ENCODE measurements at regions not wholly inside any gene's neighbourhood (a gene's known extent, or its start where the extent isn't known, plus 50 kb on each side); places are given as distances from the start of the nearest gene placed in this dataset.

- DNase-seq (ENCODE audit: low read depth) = peak; percentile 25
Measured at GRCh38 chr3:167958141-167958540, 137.6 kb downstream of the GOLIM4 start.

GRCh38 chr3:167952969-167953368 lies 142.8 kb downstream of the GOLIM4 start:
- no peak for DNase-seq (ENCODE audit: low read depth)

GRCh38 chr3:167950212-167950611 lies 145.5 kb downstream of the GOLIM4 start:
- no peak for DNase-seq (ENCODE audit: low read depth)

GRCh38 chr3:167941234-167941995 lies 154.3 kb downstream of the GOLIM4 start:
- peak; percentile 37 for DNase-seq (ENCODE audit: low read depth)

- DNase-seq (ENCODE audit: low read depth) = no peak
Measured at GRCh38 chr3:167940241-167940640, 155.5 kb downstream of the GOLIM4 start.

- no peak for DNase-seq (ENCODE audit: low read depth)
Measured at GRCh38 chr3:167938516-167938915, 157.2 kb downstream of the GOLIM4 start.

- DNase-seq (ENCODE audit: low read depth) = no peak
Measured at GRCh38 chr3:167936019-167936418, 159.7 kb downstream of the GOLIM4 start.

GRCh38 chr3:167930453-167930852 lies 165.3 kb downstream of the GOLIM4 start:
- no peak for DNase-seq (ENCODE audit: low read depth)

- DNase-seq (ENCODE audit: low read depth) = no peak
Measured at GRCh38 chr3:167929968-167930367, 165.8 kb downstream of the GOLIM4 start.

GRCh38 chr3:167928381-167928780 lies 167.3 kb downstream of the GOLIM4 start:
- DNase-seq (ENCODE audit: low read depth) = no peak

- no peak for DNase-seq (ENCODE audit: low read depth)
Measured at GRCh38 chr3:167920747-167921146, 175.0 kb downstream of the GOLIM4 start.

GRCh38 chr3:167919590-167919989 lies 176.1 kb downstream of the GOLIM4 start:
- no peak for DNase-seq (ENCODE audit: low read depth)

- no peak for DNase-seq (ENCODE audit: low read depth)
Measured at GRCh38 chr3:167918686-167919085, 177.0 kb downstream of the GOLIM4 start.

- no peak for DNase-seq (ENCODE audit: low read depth)
Measured at GRCh38 chr3:167918008-167918596, 177.6 kb downstream of the GOLIM4 start.

- DNase-seq (ENCODE audit: low read depth) = peak; percentile 43
Measured at GRCh38 chr3:167913219-167913835, 177.8 kb downstream of the SERPINI1 start.

- DNase-seq (ENCODE audit: low read depth) = no peak
Measured at GRCh38 chr3:167909952-167910351, 174.4 kb downstream of the SERPINI1 start.

- DNase-seq (ENCODE audit: low read depth) = no peak
Measured at GRCh38 chr3:167909504-167909896, 174.0 kb downstream of the SERPINI1 start.

- DNase-seq (ENCODE audit: low read depth) = no peak
Measured at GRCh38 chr3:167908746-167909503, 173.4 kb downstream of the SERPINI1 start.

- DNase-seq (ENCODE audit: low read depth) = no peak
Measured at GRCh38 chr3:167908221-167908620, 172.7 kb downstream of the SERPINI1 start.

GRCh38 chr3:167901138-167901537 lies 165.6 kb downstream of the SERPINI1 start:
- peak; percentile 4 for DNase-seq (ENCODE audit: low read depth)

- DNase-seq (ENCODE audit: low read depth) = no peak
Measured at GRCh38 chr3:167899093-167899492, 163.6 kb downstream of the SERPINI1 start.

GRCh38 chr3:167898091-167898490 lies 162.6 kb downstream of the SERPINI1 start:
- DNase-seq (ENCODE audit: low read depth) = no peak
